Right renal cortex interstitium (tissue), 3 donors: ENCODE measurements at regions not wholly inside any gene's neighbourhood (a gene's known extent, or its start where the extent isn't known, plus 50 kb on each side); places are given as distances from the start of the nearest gene placed in this dataset.

Source experiments
- DNase-seq, 3 donors: peaks; one replicate each; pipeline ENCODE4 v3.0.0-alpha.2; 2013; ENCODE audit warnings: low read depth in 3 of 3, low spot score in 2 of 3

GRCh38 chr18:37711766-37712505, 146.3 kb upstream of the CELF4 start:
- DNase-seq, result no peak

GRCh38 chr18:37710726-37711125, 145.1 kb upstream of the CELF4 start:
- DNase-seq, result no peak

DNA sequence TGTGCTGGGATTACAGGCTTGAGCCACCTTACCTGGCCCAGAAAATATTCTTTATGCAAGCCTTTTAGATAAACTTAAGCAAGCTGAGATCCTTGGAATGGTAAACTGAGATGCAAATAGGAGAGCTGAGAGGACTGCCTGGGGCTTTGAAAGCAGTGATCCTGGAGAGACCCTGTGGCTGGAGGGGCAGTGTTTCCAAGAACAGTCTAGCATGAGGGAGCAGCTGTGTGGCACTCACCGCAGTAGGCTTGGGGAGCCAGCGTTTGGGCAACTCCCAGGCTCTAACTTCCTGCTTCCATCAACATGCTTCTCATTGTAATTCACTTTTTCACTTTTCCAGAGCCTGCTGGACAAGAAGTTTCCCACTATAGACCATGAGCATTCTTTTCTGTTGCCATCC, 144.1 kb upstream of the CELF4 start:
- no peak for DNase-seq

- no peak for DNase-seq
Measured at GRCh38 chr18:37705016-37705415, 139.4 kb upstream of the CELF4 start.

- no peak for DNase-seq
Measured at GRCh38 chr18:37702841-37703240, 137.2 kb upstream of the CELF4 start.

GRCh38 chr18:37701967-37702366, 136.4 kb upstream of the CELF4 start:
- no peak for DNase-seq

DNA sequence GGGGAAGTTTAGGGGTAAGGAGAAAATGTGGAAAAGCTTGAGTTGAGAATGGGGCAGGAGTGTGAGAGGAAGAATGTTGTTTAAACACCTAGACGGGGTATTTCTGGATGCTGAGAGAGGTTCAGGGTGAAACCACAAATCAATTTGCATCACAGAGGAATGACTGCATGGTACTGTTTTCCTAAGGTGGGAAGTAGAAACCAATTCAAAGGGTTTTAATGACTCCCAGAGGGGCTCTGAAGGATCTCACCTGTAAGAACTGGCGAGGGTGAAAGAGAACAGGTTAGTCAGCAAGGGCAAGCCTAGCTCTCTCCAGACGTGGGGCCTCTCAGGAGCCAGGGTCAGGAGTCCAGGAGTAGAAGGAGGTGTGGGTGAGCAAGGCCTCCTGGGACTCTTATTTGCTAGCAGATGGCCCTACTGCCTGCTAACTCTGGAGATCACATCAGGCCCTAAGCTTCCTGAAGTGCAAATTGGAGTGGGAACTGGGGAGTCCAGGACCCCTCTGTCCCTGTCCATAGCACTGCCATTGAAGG, 133.0 kb upstream of the CELF4 start:
- DNase-seq, result no peak

DNA sequence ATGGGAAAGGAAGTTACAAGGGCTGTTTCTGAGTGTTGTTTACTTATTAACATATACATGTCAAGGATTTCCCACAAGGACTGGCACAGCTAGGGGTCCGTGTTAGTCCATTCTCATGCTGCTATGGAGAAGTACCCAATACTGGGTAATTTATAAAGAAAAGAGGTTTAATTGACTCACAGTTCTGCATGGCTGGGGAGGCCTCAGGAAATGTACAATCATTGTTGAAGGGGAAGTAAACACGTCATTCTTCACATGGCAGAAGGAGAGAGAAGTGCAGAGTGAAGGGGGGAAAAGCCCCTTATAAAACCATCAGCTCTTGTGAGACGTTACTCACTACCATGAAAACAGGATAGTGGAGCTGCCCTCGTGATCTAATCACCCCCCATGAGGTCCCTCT, 128.9 kb upstream of the CELF4 start:
- DNase-seq, result no peak

- DNase-seq, result no peak
Measured at GRCh38 chr18:37691162-37691561, 125.6 kb upstream of the CELF4 start.

DNA sequence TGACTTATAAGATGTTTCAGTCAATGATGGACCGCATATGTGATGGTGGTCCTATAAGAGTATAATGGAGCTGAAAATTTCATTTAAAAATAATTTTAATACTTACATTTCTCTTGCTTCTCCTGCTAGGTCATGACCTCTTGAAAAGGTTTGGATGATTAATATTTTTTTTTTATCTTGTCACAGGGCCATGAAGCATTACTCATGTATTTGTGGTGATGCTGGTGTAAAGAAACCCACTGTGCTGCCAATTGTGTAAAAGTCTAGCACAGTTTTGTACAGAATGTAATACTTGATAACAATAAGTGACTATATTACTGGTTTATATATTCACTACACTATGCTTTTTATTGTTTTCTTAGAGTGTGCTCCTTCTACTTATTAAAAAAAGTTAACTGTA, 124.2 kb upstream of the CELF4 start:
- no peak for DNase-seq

- DNase-seq, result no peak
Measured at GRCh38 chr18:37684590-37684989, 119.0 kb upstream of the CELF4 start.

DNA sequence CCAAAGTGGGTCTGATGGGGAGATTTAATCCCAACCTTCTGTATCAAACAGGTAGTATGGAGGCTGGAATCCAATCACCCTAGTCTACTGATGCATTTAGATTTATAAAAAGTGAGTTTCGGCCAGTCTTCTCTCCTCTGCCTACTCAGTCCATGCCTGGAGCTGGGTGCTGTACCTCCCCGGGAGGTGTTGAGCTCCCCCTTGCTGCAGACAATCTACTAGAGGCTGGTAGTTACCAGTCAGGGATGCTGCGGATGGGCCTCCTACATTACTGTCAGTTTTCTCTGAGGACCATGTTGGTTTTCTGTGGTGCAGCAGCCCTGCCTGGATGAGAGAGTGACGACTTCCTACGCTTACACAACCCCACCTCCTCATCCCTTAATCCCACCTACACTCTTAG, 118.6 kb upstream of the CELF4 start:
- DNase-seq, result no peak

- no peak for DNase-seq
Measured at GRCh38 chr18:37680911-37681310, 115.3 kb upstream of the CELF4 start.

DNA sequence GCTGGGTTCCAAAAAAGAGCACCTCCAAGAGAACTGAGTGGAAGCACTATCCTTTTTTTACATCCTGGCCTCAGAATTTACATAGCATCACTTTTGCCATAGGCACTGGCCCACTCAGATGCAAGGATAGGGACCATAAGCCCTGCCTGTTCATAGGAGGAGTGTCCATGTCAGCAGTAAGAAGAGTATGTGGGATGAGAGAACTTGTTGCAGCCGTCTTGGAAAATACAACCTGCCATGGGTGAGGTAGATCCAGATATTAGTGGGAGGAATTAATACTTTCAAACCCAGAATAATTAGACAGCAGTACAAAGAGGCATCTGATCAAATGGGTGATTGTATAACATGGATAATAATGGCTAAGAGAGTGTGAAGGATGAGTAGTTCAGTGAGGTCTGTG, 110.7 kb upstream of the CELF4 start:
- no peak for DNase-seq

GRCh38 chr18:37675699-37676098, 110.1 kb upstream of the CELF4 start:
- no peak for DNase-seq

GRCh38 chr18:37674570-37674969, 109.0 kb upstream of the CELF4 start:
- DNase-seq, result no peak

GRCh38 chr18:37673671-37674070, 108.1 kb upstream of the CELF4 start:
- no peak for DNase-seq

GRCh38 chr18:37672932-37673595, 107.5 kb upstream of the CELF4 start:
- DNase-seq, result no peak

GRCh38 chr18:37672001-37672400, 106.4 kb upstream of the CELF4 start:
- DNase-seq, result no peak

GRCh38 chr18:37671530-37671929, 105.9 kb upstream of the CELF4 start:
- DNase-seq, result no peak

GRCh38 chr18:37671119-37671518, 105.5 kb upstream of the CELF4 start:
- DNase-seq, result no peak

DNA sequence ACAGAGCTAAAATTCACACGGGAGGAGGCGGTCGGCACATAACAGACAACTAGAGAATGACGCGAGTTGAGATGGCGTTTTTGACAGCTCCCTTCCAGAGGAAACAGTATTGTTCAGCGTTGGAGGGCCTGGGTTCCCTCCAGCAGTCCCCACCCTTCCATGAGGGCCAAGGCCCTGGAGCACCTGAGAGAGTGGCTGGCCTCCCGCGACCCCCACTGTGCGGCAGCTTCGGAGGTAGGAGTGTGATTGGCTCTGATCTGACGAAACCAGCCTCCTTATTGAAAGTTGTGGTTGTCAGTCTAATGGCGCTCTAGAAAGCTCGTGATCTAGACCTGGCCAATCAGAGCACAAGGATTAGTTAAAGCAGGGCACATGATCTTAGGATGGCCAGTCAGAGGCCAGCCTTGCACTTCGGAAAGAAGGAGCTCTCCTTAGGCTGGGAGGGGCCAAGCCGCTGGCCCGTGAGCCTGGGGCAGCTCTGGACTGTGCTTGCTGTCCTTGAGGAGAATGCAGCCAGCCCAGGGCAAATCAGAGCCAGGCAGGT, 104.5 kb upstream of the CELF4 start:
- DNase-seq, result no peak
